Keratinocyte (primary cell): ENCODE measurements at regions not wholly inside any gene's neighbourhood (a gene's known extent, or its start where the extent isn't known, plus 50 kb on each side); places are given as distances from the start of the nearest gene placed in this dataset.

Source experiments
- DNase-seq: peaks from one replicate; pipeline ENCODE4 v3.0.0-alpha.2; 2011; ENCODE audit warnings: low read depth, missing footprints, low spot score
- FAIRE-seq: peaks from 2 replicates; lab custom pipeline; 2011; peaks lifted over from hg19 to GRCh38; lab: Jason Lieb, UNC
- H2AFZ ChIP-seq: 2 replicates; pipeline ENCODE4 v1.6.0; 2012; ENCODE audit warnings: low read length, control low read depth, inconsistent platforms; ENCODE audit not compliant: control insufficient read depth
- H3K27ac ChIP-seq: 2 replicates; pipeline ENCODE4 v1.5.1; 2011; ENCODE audit warnings: low read length; ENCODE audit not compliant: control insufficient read depth, insufficient read depth
- H3K27me3 ChIP-seq: 3 replicates; pipeline ENCODE4 v1.6.0; 2011; ENCODE audit warnings: low read length; ENCODE audit not compliant: control insufficient read depth, insufficient read depth; ENCODE audit errors: extremely low read depth
- H3K36me3 ChIP-seq, 2 experiments: 2 replicates in 1 of 2; 3 replicates in 1 of 2; pipeline ENCODE4 v1.5.1; 2011; ENCODE audit warnings: low read length in 2 of 2, mild to moderate bottlenecking in 1 of 2; ENCODE audit not compliant: control insufficient read depth in 2 of 2, insufficient read depth in 2 of 2; ENCODE audit errors: extremely low read depth in 1 of 2
- H3K4me1 ChIP-seq: 3 replicates; pipeline ENCODE4 v1.5.1; 2011; ENCODE audit warnings: low read length; ENCODE audit not compliant: control insufficient read depth, insufficient read depth; ENCODE audit errors: extremely low read depth
- H3K4me2 ChIP-seq: 3 replicates; pipeline ENCODE4 v1.6.0; 2011; ENCODE audit warnings: low read depth, low read length; ENCODE audit not compliant: control insufficient read depth, insufficient read depth; ENCODE audit errors: extremely low read depth
- H3K4me3 ChIP-seq, 3 experiments: fragments of 200-600 bp in 1 of 3; sonication (generic) in 1 of 3; 2 replicates in 2 of 3; 3 replicates in 1 of 3; pipeline ENCODE4 v1.5.1; 2011 to 2016; ENCODE audit warnings: low read length in 3 of 3, mild to moderate bottlenecking in 3 of 3, control low read depth in 2 of 3, inconsistent platforms in 1 of 3, low read depth in 1 of 3, mixed read lengths in 1 of 3, mixed run types in 1 of 3, moderate library complexity in 1 of 3; ENCODE audit not compliant: control insufficient read depth in 2 of 3, insufficient read depth in 2 of 3; ENCODE audit errors: extremely low read depth in 1 of 3
- H3K79me2 ChIP-seq: 2 replicates; pipeline ENCODE4 v1.6.0; 2012; ENCODE audit warnings: low read length; ENCODE audit not compliant: control insufficient read depth, insufficient read depth
- H3K9ac ChIP-seq: 3 replicates; pipeline ENCODE4 v1.6.0; 2011; ENCODE audit warnings: low read length; ENCODE audit not compliant: control insufficient read depth, insufficient read depth; ENCODE audit errors: extremely low read depth
- H3K9me1 ChIP-seq: 3 replicates; pipeline ENCODE4 v1.6.0; 2011; ENCODE audit warnings: low read length; ENCODE audit not compliant: control insufficient read depth, insufficient read depth; ENCODE audit errors: extremely low read depth
- H3K9me3 ChIP-seq: 2 replicates; pipeline ENCODE4 v1.5.1; 2012; ENCODE audit warnings: low read depth, low read length; ENCODE audit not compliant: control insufficient read depth
- H4K20me1 ChIP-seq: 3 replicates; pipeline ENCODE4 v1.6.0; 2011; ENCODE audit warnings: low read length; ENCODE audit not compliant: control insufficient read depth, insufficient read depth; ENCODE audit errors: extremely low read depth
- CTCF ChIP-seq, 3 experiments: IDR thresholded peaks in 1 of 3; conservative IDR thresholded peaks in 1 of 3; optimal IDR thresholded peaks in 1 of 3; 2 replicates in 2 of 3; 3 replicates in 1 of 3; pipeline versions ENCODE3 to v1.5.1; 2011; ENCODE audit warnings: low read length in 3 of 3, mild to moderate bottlenecking in 3 of 3, moderate library complexity in 2 of 3, control low read depth in 1 of 3, inconsistent platforms in 1 of 3; ENCODE audit not compliant: insufficient read depth in 2 of 3; ENCODE audit errors: extremely low read depth in 1 of 3
- EZH2 ChIP-seq: IDR thresholded peaks from one replicate; pipeline ENCODE4 v1.6.1; 2012; ENCODE audit warnings: inconsistent platforms, mild to moderate bottlenecking, low read length, moderate library complexity
- dilution Hi-C: fragments of 300-500 bp; cut with MboI; formaldehyde crosslinking; loops from one replicate; pipeline ENCODE4 v1.7.0; 2020; ENCODE audit warnings: low sequenced_read_pairs; ENCODE audit not compliant: extremely low pct_ligation_motif_present

- H3K27me3 ChIP-seq, result no peaks in the 10 kb centered on the region
- TF ChIP-seq CTCF (optimal IDR thresholded peaks at IDR 0.05 in 1 of 3, IDR thresholded peaks at IDR 0.05 in 1 of 3, conservative IDR thresholded peaks at IDR 0.05 in 1 of 3; ENCODE audit: extremely low read depth in 1 of 3, insufficient read depth in 2 of 3, low read length in 3 of 3), result no peak
- TF ChIP-seq EZH2, result no peak
Observed at GRCh38 chr9:93801120-93801519, 154.0 kb downstream of the BARX1 start.

DNA sequence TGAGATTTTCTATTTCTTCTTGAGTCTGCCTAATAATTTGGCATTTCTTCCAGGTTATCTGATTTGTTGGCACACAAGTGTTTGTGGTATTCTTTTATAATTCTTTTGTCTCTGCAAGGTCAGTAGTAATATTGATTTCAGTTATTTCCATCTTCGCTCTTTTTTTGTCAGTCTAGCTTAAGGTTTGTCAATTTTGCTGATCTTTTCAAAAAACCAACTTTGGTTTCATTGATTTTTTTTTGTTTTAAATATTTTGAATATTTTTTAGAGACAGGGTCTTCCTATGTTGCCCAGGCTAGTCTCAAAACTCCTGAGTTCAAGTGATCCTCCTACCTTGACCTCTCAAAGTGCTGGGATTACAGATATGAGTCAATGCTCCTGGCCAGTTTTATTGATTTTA, 162.8 kb downstream of the BARX1 start:
- no peaks in the 10 kb centered on the region for H3K4me1 ChIP-seq
- TF ChIP-seq CTCF (optimal IDR thresholded peaks at IDR 0.05 in 1 of 3, IDR thresholded peaks at IDR 0.05 in 1 of 3, conservative IDR thresholded peaks at IDR 0.05 in 1 of 3; ENCODE audit: extremely low read depth in 1 of 3, insufficient read depth in 2 of 3, low read length in 3 of 3), result no peak
- TF ChIP-seq EZH2, result no peak
- DNase-seq, result no peak
- H3K27me3 ChIP-seq, result no peaks in the 10 kb centered on the region
- no peaks in the 10 kb centered on the region for H3K9me3 ChIP-seq
- H3K36me3 ChIP-seq, result no peaks in the 10 kb centered on the region
- dilution Hi-C loops, result no loop called here
- no peaks in the 10 kb centered on the region for H3K79me2 ChIP-seq
- no peak overlapping the region for H2AFZ ChIP-seq
- H3K4me3 ChIP-seq, result no peak overlapping the region
- no peak overlapping the region for H3K4me2 ChIP-seq
- FAIRE-seq, result no peak
- H3K27ac ChIP-seq, result no peak overlapping the region
- no peaks in the 10 kb centered on the region for H4K20me1 ChIP-seq
- H3K9me1 ChIP-seq, result no peaks in the 10 kb centered on the region
- H3K9ac ChIP-seq, result no peak overlapping the region

More at GRCh38 chr9:93801120-93801519, 154.0 kb downstream of the BARX1 start:
- Histone ChIP-seq H3K9ac (no peak overlapping the region), H3K36me3 (no peaks in the 10 kb centered on the region), H2AFZ (no peak overlapping the region), H3K27ac (no peak overlapping the region), H3K4me3 (no peak overlapping the region), H3K79me2 (no peaks in the 10 kb centered on the region), H3K9me3 (no peaks in the 10 kb centered on the region), H3K4me1 (no peaks in the 10 kb centered on the region), H4K20me1 (no peaks in the 10 kb centered on the region), H3K4me2 (no peak overlapping the region), H3K9me1 (no peaks in the 10 kb centered on the region)
- dilution Hi-C loops, result no loop called here
- DNase-seq (no peak), FAIRE-seq (no peak)
